ENCODE measurements at regions not wholly inside any gene's neighbourhood (a gene's known extent, or its start where the extent isn't known, plus 50 kb on each side); places are given as distances from the start of the nearest gene placed in this dataset.

DNA sequence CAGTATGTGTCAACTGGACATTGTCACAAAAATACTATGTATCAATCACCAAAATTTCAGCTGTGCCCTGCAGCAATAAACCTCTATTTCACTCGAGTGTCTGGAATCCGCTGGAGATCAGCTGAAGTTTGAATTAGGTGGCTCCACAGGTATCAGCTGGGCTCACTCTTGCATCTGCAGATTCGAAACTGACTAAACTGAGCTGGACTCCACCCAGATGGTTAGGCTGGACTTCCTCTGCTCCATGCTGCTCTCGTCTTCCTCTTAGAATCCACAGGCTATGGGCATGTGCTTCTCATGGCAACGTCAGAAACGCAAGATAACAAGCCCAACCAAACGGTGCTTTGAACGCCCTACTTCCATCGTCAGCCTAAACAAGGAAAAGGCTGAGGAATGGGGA, 565.3 kb upstream of the ROBO2 start:
- Histone ChIP-seq H2AK5ac (ENCODE audit: low read depth, low read length) (no peak overlapping the region), H4K8ac (ENCODE audit: extremely low read depth, insufficient read depth, low read length) (no peak overlapping the region), H3K23me2 (ENCODE audit: low read depth, low read length) (no peaks in the 10 kb centered on the region), H3K27me3 (replicated peaks in 1 of 4; ENCODE audit: control insufficient read depth in 3 of 4, extremely low read depth in 1 of 4, insufficient read depth in 3 of 4, low read length in 3 of 4) (peaks cover 0 to 2% (median 0%) of the 10 kb centered on the region in 4 experiments; a peak in 1 of 7 replicates), H3K9ac (replicated peaks in 1 of 4; ENCODE audit: extremely low read depth in 1 of 4, low read depth in 3 of 4, low read length in 3 of 4) (no peak overlapping the region), H3K23ac (ENCODE audit: insufficient read length) (no peak overlapping the region), H4K5ac (ENCODE audit: insufficient read length, low read depth, low read length) (no peak overlapping the region), H2AFZ (ENCODE audit: low read length) (0 out of 2 replicates have a peak overlapping the region, but pooled peaks have one; percentile 5), H2BK120ac (replicated peaks; ENCODE audit: low read depth, low read length) (no peak overlapping the region), H3K9me3 (ENCODE audit: insufficient read depth in 2 of 2, low read depth in 1 of 2, low read length in 1 of 2) (no peaks in the 10 kb centered on the region), H3K79me2 (ENCODE audit: control insufficient read depth in 1 of 2, insufficient read depth in 2 of 2, low read length in 2 of 2) (no peaks in the 10 kb centered on the region), H2BK5ac (ENCODE audit: low read depth, low read length) (no peak overlapping the region), H2BK12ac (ENCODE audit: low read depth, low read length) (no peak overlapping the region; the same call in 1 of the 2 replicates), H4K91ac (replicated peaks; ENCODE audit: insufficient read length, low read length) (no peak overlapping the region), H3K56ac (replicated peaks; ENCODE audit: insufficient read length, low read depth, low read length) (no peak overlapping the region), H3K36me3 (ENCODE audit: control insufficient read depth in 2 of 4, insufficient read depth in 4 of 4, low read length in 3 of 4) (no peaks in the 10 kb centered on the region), H3K4me3 (ENCODE audit: extremely low read depth in 1 of 4, insufficient read depth in 2 of 4, low read depth in 3 of 4, low read length in 4 of 4) (no peak overlapping the region), H2BK20ac (ENCODE audit: low read length) (no peak overlapping the region), H3K4me2 (ENCODE audit: insufficient read depth in 1 of 2, low read depth in 2 of 2, low read length in 2 of 2) (no peak overlapping the region), H4K20me1 (replicated peaks in 1 of 2; ENCODE audit: control insufficient read depth in 1 of 2, insufficient read depth in 2 of 2, low read length in 2 of 2) (no peaks in the 10 kb centered on the region), H3K4ac (replicated peaks; ENCODE audit: insufficient read length, low read depth, low read length) (no peak overlapping the region), H3K14ac (ENCODE audit: insufficient read length) (no peak overlapping the region), H3K79me1 (ENCODE audit: low read depth, low read length) (no peaks in the 10 kb centered on the region), H3K4me1 (replicated peaks in 1 of 4; ENCODE audit: control insufficient read depth in 3 of 4, insufficient read depth in 4 of 4, low read length in 3 of 4) (no peaks in the 10 kb centered on the region), H2BK15ac (ENCODE audit: low read length) (no peak overlapping the region), H3K18ac (ENCODE audit: extremely low read depth, low read length) (no peak overlapping the region), H3K27ac (ENCODE audit: low read depth, low read length) (no peak overlapping the region)
- FAIRE-seq (no peak), DNase-seq (ENCODE audit: low read depth in 1 of 2, low spot score in 2 of 2) (no peak)
- whole genome bisulfite sequencing, 2 experiments (ENCODE audit: extremely low coverage in 1 of 2, insufficient coverage in 1 of 2, insufficient read length in 1 of 2, insufficient replicate concordance in 2 of 2, low coverage in 1 of 2, low lambda C conversion rate in 2 of 2, missing lambda C conversion rate in 1 of 2) = 83% methylated on average over 9 of the region's 9 CpGs; no CpG with 5 or more reads in 1 of the 2 experiments
- POLR2A ChIA-PET (ENCODE audit: partially characterized antibody) = no interaction called here
- CTCF ChIA-PET (ENCODE audit: partially characterized antibody) = no interaction called here
- no peak for TF ChIP-seq SRF (IDR thresholded peaks at IDR 0.05; ENCODE audit: low read depth, low read length)
- no peak for TF ChIP-seq CTBP2 (IDR thresholded peaks at IDR 0.05; ENCODE audit: borderline replicate concordance, insufficient read depth, insufficient read length, low read length)
- TF ChIP-seq RNF2 (IDR thresholded peaks at IDR 0.05; ENCODE audit: borderline replicate concordance, low read depth, low read length, missing control alignments, poor library complexity, severe bottlenecking) = no peak
- TF ChIP-seq NRF1 (IDR thresholded peaks at IDR 0.05; ENCODE audit: low read depth, low read length) = no peak

Measured in H1 (cell line).